MCF 10A (cell line): ENCODE measurements at regions not wholly inside any gene's neighbourhood (a gene's known extent, or its start where the extent isn't known, plus 50 kb on each side); places are given as distances from the start of the nearest gene placed in this dataset.

ENCODE experiments used
- BruUV-seq: library from RNA; stranded (reverse); fragments of 400-500 nt; replicated peaks from 2 replicates; lab custom pipeline; 2021; lab: Mats Ljungman, UMichigan
- CTCF ChIA-PET: fragments of 300-600 bp; sonication (Branson Sonifier 250); formaldehyde crosslinking; extraction: SDS; loops from one replicate; lab custom pipeline; 2021; ENCODE audit warnings: antibody characterized with exemption, inconsistent platforms; lab: Yijun Ruan, JAX
- POLR2A ChIA-PET: fragments of 300-600, 350-650 bp; sonication (Branson Sonifier 250); formaldehyde crosslinking; extraction: SDS; loops from one replicate; lab custom pipeline; 2020; ENCODE audit warnings: antibody characterized with exemption, inconsistent platforms; lab: Yijun Ruan, JAX
- DNase-seq: peaks from one replicate; pipeline ENCODE4 v3.0.0-alpha.2; 2018; ENCODE audit not compliant: unreplicated experiment
- H3K27ac Mint-ChIP-seq: one replicate; pipeline ENCODE4 v1.8.0; 2022; ENCODE audit warnings: mild to moderate bottlenecking, low read depth, mixed read lengths; ENCODE audit not compliant: unreplicated experiment
- H3K27me3 Mint-ChIP-seq: one replicate; pipeline ENCODE4 v1.8.0; 2022; ENCODE audit warnings: mixed read lengths; ENCODE audit not compliant: insufficient read depth, unreplicated experiment
- H3K36me3 Mint-ChIP-seq: one replicate; pipeline ENCODE4 v1.8.0; 2022; ENCODE audit warnings: mild to moderate bottlenecking, moderate library complexity, mixed read lengths; ENCODE audit not compliant: insufficient read depth, unreplicated experiment
- H3K4me1 Mint-ChIP-seq: one replicate; pipeline ENCODE4 v1.8.0; 2022; ENCODE audit warnings: mixed read lengths; ENCODE audit not compliant: insufficient read depth, unreplicated experiment
- H3K4me3 Mint-ChIP-seq: one replicate; pipeline ENCODE4 v1.8.0; 2022; ENCODE audit warnings: mild to moderate bottlenecking, moderate library complexity, mixed read lengths; ENCODE audit not compliant: unreplicated experiment
- H3K9me3 Mint-ChIP-seq: one replicate; pipeline ENCODE4 v1.8.0; 2022; ENCODE audit warnings: mixed read lengths; ENCODE audit not compliant: unreplicated experiment
- CTCF ChIP-seq: fragments of 200-600 bp; IDR thresholded peaks from one replicate; pipeline ENCODE4 v1.8.0; 2022; ENCODE audit warnings: antibody characterized with exemption, mild to moderate bottlenecking; ENCODE audit not compliant: unreplicated experiment
- intact Hi-C: fragments of 100-400 bp; cut with micrococcal nuclease; formaldehyde crosslinking; loops from 2 replicates; pipeline ENCODE4 v1.14.1; 2022

GRCh38 chr2:129318581-129319421, 660.7 kb upstream of the RAB6C start:
- Mint-ChIP-seq H3K4me1 (no peaks in the 10 kb centered on the region), H3K27me3 (no peaks in the 10 kb centered on the region), H3K27ac (no peak overlapping the region), H3K36me3 (no peaks in the 10 kb centered on the region), H3K4me3 (no peak overlapping the region), H3K9me3 (no peaks in the 10 kb centered on the region)
- TF ChIP-seq CTCF = no peak
- intact Hi-C loops = no loop called here
- ChIA-PET CTCF (interaction anchor here (1.0 kb wide), 1 partner anchor 78 kb away, joined by 3 read pairs; no protein-coding TSS in a partner anchor), POLR2A (no interaction called here)
- DNase-seq = no peak
- BruUV-seq = no TSS peak

GRCh38 chr2:129319422-129319717, 660.1 kb upstream of the RAB6C start:
- H3K27ac Mint-ChIP-seq = no peak overlapping the region
- H3K9me3 Mint-ChIP-seq = no peaks in the 10 kb centered on the region
- no peak overlapping the region for H3K4me3 Mint-ChIP-seq
- intact Hi-C loops = no loop called here
- no peak for TF ChIP-seq CTCF
- ChIA-PET CTCF (interaction anchor here (1.0 kb wide), 1 partner anchor 78 kb away, joined by 3 read pairs; no protein-coding TSS in a partner anchor), POLR2A (no interaction called here)
- no peak for DNase-seq
- H3K4me1 Mint-ChIP-seq = no peaks in the 10 kb centered on the region
- H3K27me3 Mint-ChIP-seq = no peaks in the 10 kb centered on the region
- H3K36me3 Mint-ChIP-seq = no peaks in the 10 kb centered on the region
- BruUV-seq = no TSS peak

GRCh38 chr2:129320288-129320687, 659.2 kb upstream of the RAB6C start:
- Mint-ChIP-seq H3K27me3 (no peaks in the 10 kb centered on the region), H3K36me3 (no peaks in the 10 kb centered on the region), H3K27ac (no peak overlapping the region), H3K4me1 (no peaks in the 10 kb centered on the region), H3K9me3 (no peaks in the 10 kb centered on the region), H3K4me3 (no peak overlapping the region)
- BruUV-seq = no TSS peak
- POLR2A ChIA-PET = no interaction called here
- intact Hi-C loops = loop anchor here (10.0 kb wide), 1 partner anchor 65 kb away; no protein-coding TSS in a partner anchor
- CTCF ChIA-PET = no interaction called here
- DNase-seq = no peak
- no peak for TF ChIP-seq CTCF

- H3K27ac Mint-ChIP-seq = no peak overlapping the region
- no peaks in the 10 kb centered on the region for H3K4me1 Mint-ChIP-seq
- no peak for TF ChIP-seq CTCF
- intact Hi-C loops = loop anchor here (10.0 kb wide), 1 partner anchor 60 kb away; no protein-coding TSS in a partner anchor
- no TSS peak for BruUV-seq
- H3K9me3 Mint-ChIP-seq = peaks cover 8% of the 10 kb centered on the region
- H3K4me3 Mint-ChIP-seq = no peak overlapping the region
- no peaks in the 10 kb centered on the region for H3K27me3 Mint-ChIP-seq
- POLR2A ChIA-PET = no interaction called here
- no peak for DNase-seq
- CTCF ChIA-PET = no interaction called here
- no peaks in the 10 kb centered on the region for H3K36me3 Mint-ChIP-seq
These were observed 655.1 kb upstream of the RAB6C start for GRCh38 chr2:129324349-129324748.
